ENCODE measurements at regions not wholly inside any gene's neighbourhood (a gene's known extent, or its start where the extent isn't known, plus 50 kb on each side); places are given as distances from the start of the nearest gene placed in this dataset.

GRCh38 chr5:6315580-6315979 is 62.8 kb downstream of the MED10 start:
- Histone ChIP-seq H3K56ac (replicated peaks; ENCODE audit: insufficient read length, low read depth, low read length) (no peak overlapping the region), H3K4ac (replicated peaks; ENCODE audit: insufficient read length, low read depth, low read length) (no peak overlapping the region), H3K23me2 (ENCODE audit: low read depth, low read length) (no peaks in the 10 kb centered on the region), H2BK5ac (ENCODE audit: low read depth, low read length) (no peak overlapping the region), H2BK12ac (ENCODE audit: low read depth, low read length) (no peak overlapping the region), H3K4me3 (ENCODE audit: extremely low read depth in 1 of 4, insufficient read depth in 2 of 4, low read depth in 3 of 4, low read length in 4 of 4) (no peak overlapping the region), H2AFZ (ENCODE audit: low read length) (no peak overlapping the region), H3K27ac (ENCODE audit: low read depth, low read length) (no peak overlapping the region), H2BK20ac (ENCODE audit: low read length) (no peak overlapping the region), H2BK120ac (replicated peaks; ENCODE audit: low read depth, low read length) (no peak overlapping the region), H3K4me2 (ENCODE audit: insufficient read depth in 1 of 2, low read depth in 2 of 2, low read length in 2 of 2) (no peak overlapping the region), H3K9me3 (ENCODE audit: insufficient read depth in 2 of 2, low read depth in 1 of 2, low read length in 1 of 2) (0 out of 4 replicates have a peak, but pooled peaks cover 0 to 2% of the 10 kb centered on the region in 2 experiments), H3K23ac (ENCODE audit: insufficient read length) (no peak overlapping the region), H3K36me3 (ENCODE audit: control insufficient read depth in 2 of 4, insufficient read depth in 4 of 4, low read length in 3 of 4) (no peaks in the 10 kb centered on the region), H2BK15ac (ENCODE audit: low read length) (no peak overlapping the region), H3K79me2 (ENCODE audit: control insufficient read depth in 1 of 2, insufficient read depth in 2 of 2, low read length in 2 of 2) (no peaks in the 10 kb centered on the region), H4K20me1 (replicated peaks in 1 of 2; ENCODE audit: control insufficient read depth in 1 of 2, insufficient read depth in 2 of 2, low read length in 2 of 2) (no peaks in the 10 kb centered on the region), H4K5ac (ENCODE audit: insufficient read length, low read depth, low read length) (no peak overlapping the region), H4K91ac (replicated peaks; ENCODE audit: insufficient read length, low read length) (no peak overlapping the region), H4K8ac (ENCODE audit: extremely low read depth, insufficient read depth, low read length) (no peak overlapping the region), H3K27me3 (replicated peaks in 1 of 4; ENCODE audit: control insufficient read depth in 3 of 4, extremely low read depth in 1 of 4, insufficient read depth in 3 of 4, low read length in 3 of 4) (peaks cover 0 to 2% (median under 1%) of the 10 kb centered on the region in 4 experiments; a peak in 3 of 7 replicates), H3K4me1 (replicated peaks in 1 of 4; ENCODE audit: control insufficient read depth in 3 of 4, insufficient read depth in 4 of 4, low read length in 3 of 4) (no peaks in the 10 kb centered on the region), H2AK5ac (ENCODE audit: low read depth, low read length) (no peak overlapping the region), H3K79me1 (ENCODE audit: low read depth, low read length) (no peaks in the 10 kb centered on the region), H3K18ac (ENCODE audit: extremely low read depth, low read length) (no peak overlapping the region), H3K14ac (ENCODE audit: insufficient read length) (no peak overlapping the region), H3K9ac (replicated peaks in 1 of 4; ENCODE audit: extremely low read depth in 1 of 4, low read depth in 3 of 4, low read length in 3 of 4) (no peak overlapping the region)
- POLR2A ChIA-PET (ENCODE audit: partially characterized antibody) = no interaction called here
- 90% methylated on average over 7 of the region's 7 CpGs; no CpG with 5 or more reads in 1 of the 2 experiments for WGBS, 2 experiments (ENCODE audit: extremely low coverage in 1 of 2, insufficient coverage in 1 of 2, insufficient read length in 1 of 2, insufficient replicate concordance in 2 of 2, low coverage in 1 of 2, low lambda C conversion rate in 2 of 2, missing lambda C conversion rate in 1 of 2)
- FAIRE-seq = no peak
- CTCF ChIA-PET (ENCODE audit: partially characterized antibody) = no interaction called here
- TF ChIP-seq YY1 (IDR thresholded peaks at IDR 0.05; ENCODE audit: low read depth, low read length) (no peak), JUN (IDR thresholded peaks at IDR 0.05; ENCODE audit: low read depth, low read length) (no peak), PHF8 (conservative IDR thresholded peaks at IDR 0.05; ENCODE audit: low read depth, low read length) (no peak), RAD21 (IDR thresholded peaks at IDR 0.05 in 1 of 2, conservative IDR thresholded peaks at IDR 0.05 in 1 of 2; ENCODE audit: low read depth in 2 of 2, low read length in 2 of 2) (no peak), BRCA1 (IDR thresholded peaks at IDR 0.05; ENCODE audit: low read depth, low read length) (no peak), KDM4A (IDR thresholded peaks at IDR 0.05; ENCODE audit: low read depth, low read length, severe bottlenecking) (no peak), TBP (IDR thresholded peaks at IDR 0.05; ENCODE audit: low read depth, low read length) (no peak), ZNF274 (IDR thresholded peaks at IDR 0.05; ENCODE audit: borderline replicate concordance, extremely low read depth, low read length) (no peak), RFX5 (IDR thresholded peaks at IDR 0.05; ENCODE audit: borderline replicate concordance, low read depth, low read length) (no peak), NRF1 (IDR thresholded peaks at IDR 0.05; ENCODE audit: low read depth, low read length) (no peak), TEAD4 (IDR thresholded peaks at IDR 0.05; ENCODE audit: low read depth, low read length) (no peak), KDM1A (IDR thresholded peaks at IDR 0.05; ENCODE audit: borderline replicate concordance, low read length) (no peak), USF2 (IDR thresholded peaks at IDR 0.05; ENCODE audit: low read length) (no peak)
- DNase-seq (ENCODE audit: low read depth in 1 of 2, low spot score in 2 of 2) = no peak

Measured in H1 (cell line).